Esophagus (tissue), 2 donors: ENCODE measurements at regions not wholly inside any gene's neighbourhood (a gene's known extent, or its start where the extent isn't known, plus 50 kb on each side); places are given as distances from the start of the nearest gene placed in this dataset.

Experiments used
- H3K27ac ChIP-seq, 2 donors: one replicate each; pipeline ENCODE4 v1.5.1; 2013; ENCODE audit warnings: low read depth in 2 of 2, mild to moderate bottlenecking in 2 of 2, inconsistent platforms in 1 of 2, low read length in 1 of 2, moderate library complexity in 1 of 2
- H3K27me3 ChIP-seq, 2 donors: one replicate each; pipeline ENCODE4 v1.6.1; 2013; ENCODE audit warnings: low read length in 2 of 2, control low read depth in 1 of 2, mild to moderate bottlenecking in 1 of 2; ENCODE audit not compliant: insufficient read depth in 2 of 2, control insufficient read depth in 1 of 2
- H3K36me3 ChIP-seq, 2 donors: one replicate each; pipeline ENCODE4 v1.6.1; 2013; ENCODE audit warnings: low read length in 1 of 2; ENCODE audit not compliant: control insufficient read depth in 2 of 2, insufficient read depth in 2 of 2
- H3K4me1 ChIP-seq, 2 donors: one replicate each; pipeline ENCODE4 v1.6.1; 2013; ENCODE audit warnings: low read length in 1 of 2; ENCODE audit not compliant: control insufficient read depth in 2 of 2, insufficient read depth in 2 of 2
- H3K4me3 ChIP-seq, 2 donors: one replicate each; pipeline ENCODE4 v1.5.1; 2013; ENCODE audit warnings: low read length in 2 of 2, mild to moderate bottlenecking in 2 of 2, low read depth in 1 of 2, moderate library complexity in 1 of 2
- H3K9me3 ChIP-seq, 2 donors: one replicate each; pipeline ENCODE4 v1.6.1; 2013; ENCODE audit warnings: mild to moderate bottlenecking in 2 of 2, low read depth in 1 of 2, low read length in 1 of 2, moderate library complexity in 1 of 2; ENCODE audit not compliant: control insufficient read depth in 2 of 2, insufficient read depth in 1 of 2
- WGBS, 2 donors: extraction: QIAGEN DNeasy Blood & Tissue Kit; methylation state at CpG; one replicate each; pipeline ENCODE4 v1.1.7; 2013; 5-methylcytosine and 5-hydroxymethylcytosine counted together
- donor health status: healthy with polysubstance abuse.
- donor health status: Bipolar disorder and iron deficiency.

GRCh38 chr5:158027806-158028775 is 169.1 kb upstream of the CLINT1 start:
- Histone ChIP-seq H3K4me1 (no peaks in the 10 kb centered on the region), H3K9me3 (no peaks in the 10 kb centered on the region), H3K27me3 (no peaks in the 10 kb centered on the region), H3K4me3 (no peak overlapping the region), H3K27ac (no peak overlapping the region), H3K36me3 (no peaks in the 10 kb centered on the region)
- 44 to 68% methylated on average over 5 of the region's 5 CpGs for whole genome bisulfite sequencing, 2 donors

GRCh38 chr5:158026304-158027031 is 167.5 kb upstream of the CLINT1 start:
- WGBS, 2 donors: 58 to 63% methylated on average over 7 of the region's 7 CpGs
- Histone ChIP-seq H3K36me3 (no peaks in the 10 kb centered on the region), H3K4me1 (no peaks in the 10 kb centered on the region), H3K4me3 (no peak overlapping the region), H3K9me3 (no peaks in the 10 kb centered on the region), H3K27ac (no peak overlapping the region), H3K27me3 (no peaks in the 10 kb centered on the region)

GRCh38 chr5:158023266-158023665 is 164.3 kb upstream of the CLINT1 start:
- Histone ChIP-seq H3K36me3 (no peaks in the 10 kb centered on the region), H3K4me3 (no peak overlapping the region), H3K4me1 (no peaks in the 10 kb centered on the region), H3K27ac (no peak overlapping the region), H3K9me3 (no peaks in the 10 kb centered on the region), H3K27me3 (no peaks in the 10 kb centered on the region)
- 55 to 72% methylated on average over 7 of the region's 7 CpGs for WGBS, 2 donors

GRCh38 chr5:158022837-158023236 is 163.9 kb upstream of the CLINT1 start:
- no peaks in the 10 kb centered on the region for H3K9me3 ChIP-seq
- H3K36me3 ChIP-seq: no peaks in the 10 kb centered on the region
- no peaks in the 10 kb centered on the region for H3K27me3 ChIP-seq
- no peaks in the 10 kb centered on the region for H3K4me1 ChIP-seq
- H3K4me3 ChIP-seq: no peak overlapping the region
- 74 to 80% methylated on average over 6 of the region's 6 CpGs for WGBS, 2 donors
- H3K27ac ChIP-seq: no peak overlapping the region

- Histone ChIP-seq H3K27me3 (no peaks in the 10 kb centered on the region), H3K27ac (no peak overlapping the region), H3K9me3 (no peaks in the 10 kb centered on the region), H3K4me3 (no peak overlapping the region), H3K4me1 (no peaks in the 10 kb centered on the region), H3K36me3 (no peaks in the 10 kb centered on the region)
- 44 to 82% methylated on average over 3 of the region's 3 CpGs for WGBS, 2 donors
These were observed 163.4 kb upstream of the CLINT1 start for GRCh38 chr5:158022393-158022792.

- Histone ChIP-seq H3K36me3 (no peaks in the 10 kb centered on the region), H3K27me3 (no peaks in the 10 kb centered on the region), H3K4me1 (no peaks in the 10 kb centered on the region), H3K9me3 (no peaks in the 10 kb centered on the region), H3K27ac (no peak overlapping the region), H3K4me3 (no peak overlapping the region)
- WGBS, 2 donors: 76 to 88% methylated on average over 5 of the region's 5 CpGs
These were observed 161.8 kb upstream of the CLINT1 start for GRCh38 chr5:158020555-158021418.

- no peaks in the 10 kb centered on the region for H3K27me3 ChIP-seq
- H3K9me3 ChIP-seq: no peaks in the 10 kb centered on the region
- H3K36me3 ChIP-seq: no peaks in the 10 kb centered on the region
- no peak overlapping the region for H3K27ac ChIP-seq
- 74 to 85% methylated on average over 2 of the region's 2 CpGs for WGBS, 2 donors
- H3K4me1 ChIP-seq: no peaks in the 10 kb centered on the region
- H3K4me3 ChIP-seq: no peak overlapping the region
These were observed 158.5 kb upstream of the CLINT1 start for GRCh38 chr5:158017469-158017868.

- Histone ChIP-seq H3K9me3 (no peaks in the 10 kb centered on the region), H3K27ac (no peak overlapping the region), H3K36me3 (no peaks in the 10 kb centered on the region), H3K4me3 (no peak overlapping the region), H3K27me3 (no peaks in the 10 kb centered on the region), H3K4me1 (no peaks in the 10 kb centered on the region)
- 85 to 90% methylated on average over 1 of the region's 1 CpG for WGBS, 2 donors
These were observed 155.4 kb upstream of the CLINT1 start for GRCh38 chr5:158014372-158014771.

GRCh38 chr5:158013939-158014338 is 155.0 kb upstream of the CLINT1 start:
- Histone ChIP-seq H3K4me1 (no peaks in the 10 kb centered on the region), H3K9me3 (no peaks in the 10 kb centered on the region), H3K27me3 (no peaks in the 10 kb centered on the region), H3K4me3 (no peak overlapping the region), H3K36me3 (no peaks in the 10 kb centered on the region), H3K27ac (no peak overlapping the region)
- 22 to 30% methylated on average over 6 of the region's 6 CpGs for WGBS, 2 donors
